GM19455 (cell line): ENCODE measurements at regions not wholly inside any gene's neighbourhood (a gene's known extent, or its start where the extent isn't known, plus 50 kb on each side); places are given as distances from the start of the nearest gene placed in this dataset.

Experiments used
- ATAC-seq: cut with Tn5 transposase; IDR thresholded peaks from one replicate; pipeline ENCODE4 v1.9.1; 2021; ENCODE audit not compliant: unreplicated experiment

DNA sequence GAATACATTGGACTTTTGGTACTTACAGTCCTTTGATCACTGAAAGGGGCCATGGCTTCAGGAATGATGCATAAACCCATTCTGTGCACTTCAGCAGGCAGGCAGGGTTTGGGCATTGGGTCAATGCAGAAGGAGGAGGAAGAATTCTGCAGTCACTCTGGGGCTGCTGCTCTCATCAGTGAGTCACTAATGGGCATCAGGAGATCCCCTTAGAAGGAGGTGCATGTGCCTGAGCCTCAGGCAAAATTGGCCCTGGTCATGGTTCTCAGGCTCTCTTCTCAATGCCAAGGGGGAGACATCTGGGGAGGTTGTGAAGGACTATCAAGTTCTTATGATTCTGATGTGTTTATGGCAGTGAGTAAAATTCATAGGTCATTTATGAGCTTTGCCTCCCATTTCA, 52.0 kb upstream of the TNP1 start:
- no peak for ATAC-seq

DNA sequence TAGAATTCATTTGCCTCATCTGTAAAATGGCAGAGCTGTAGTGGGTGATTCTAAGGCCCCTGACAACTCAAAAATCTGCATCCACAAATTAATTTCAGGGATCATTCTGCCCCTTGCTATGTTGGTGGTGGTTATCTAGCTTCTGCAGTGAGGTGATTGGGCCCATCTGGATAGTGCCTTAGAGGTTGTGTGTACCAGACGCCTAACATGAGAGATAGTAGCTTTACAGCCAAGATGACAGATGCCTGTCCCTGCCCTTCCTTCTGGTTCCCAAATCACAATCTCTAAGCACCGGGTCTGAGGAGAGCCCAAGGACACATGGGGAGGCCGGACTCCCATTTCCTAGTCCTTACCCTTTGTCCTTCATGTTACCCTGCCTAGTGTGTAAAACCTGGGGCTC, 51.1 kb upstream of the TNP1 start:
- no peak for ATAC-seq

DNA sequence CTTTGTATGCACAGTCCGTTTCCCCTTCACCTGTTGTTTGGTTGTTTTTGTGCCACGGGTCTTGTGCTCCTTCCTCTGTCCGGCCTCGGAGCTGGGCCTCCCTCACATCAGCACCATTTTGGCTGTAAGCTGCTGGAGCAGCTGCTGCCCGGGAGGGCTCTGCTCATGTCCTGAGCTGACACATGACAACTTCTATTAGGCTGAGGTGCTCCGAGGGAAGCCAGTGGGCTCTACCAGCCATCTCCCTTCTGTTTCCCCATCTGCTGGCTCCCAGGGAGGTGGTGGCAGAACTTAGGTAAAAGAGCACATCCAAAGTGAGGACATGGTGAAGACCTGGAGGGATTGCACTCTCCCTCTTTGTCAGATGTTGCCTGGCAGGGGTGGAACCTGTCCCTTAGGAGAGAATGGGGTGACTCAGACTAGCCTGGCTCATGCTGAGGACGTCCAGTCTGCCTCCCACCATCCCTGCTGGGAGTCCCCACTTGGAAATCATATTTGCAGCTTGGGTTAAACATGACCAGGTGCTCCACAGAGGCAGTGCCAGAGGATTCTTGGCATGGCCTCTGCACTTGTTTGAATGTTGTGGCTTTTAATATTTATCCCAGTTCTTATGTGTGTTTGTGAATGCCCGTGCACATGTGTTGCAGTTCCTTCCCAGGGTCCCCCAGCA, 49.8 kb upstream of the TNP1 start:
- no peak for ATAC-seq
